OCI-LY7 (cell line): ENCODE measurements at regions not wholly inside any gene's neighbourhood (a gene's known extent, or its start where the extent isn't known, plus 50 kb on each side); places are given as distances from the start of the nearest gene placed in this dataset.

ENCODE experiments used
- BruUV-seq: library from RNA; stranded (reverse); fragments of 400-500 nt; replicated peaks from 2 replicates; lab custom pipeline; 2021; lab: Mats Ljungman, UMichigan
- CTCF ChIA-PET: fragments of 300-600 bp; sonication (Branson Sonifier 250); formaldehyde crosslinking; loops from one replicate; lab custom pipeline; 2022; ENCODE audit warnings: antibody characterized with exemption; ENCODE audit not compliant: unreplicated experiment; lab: Charles Lee
- POLR2A ChIA-PET: fragments of 300-600 bp; sonication (Branson Sonifier 250); formaldehyde crosslinking; loops from one replicate; lab custom pipeline; 2022; ENCODE audit warnings: antibody characterized with exemption; lab: Charles Lee
- DNase-seq: peaks from one replicate; pipeline ENCODE4 v3.0.0-alpha.2; 2015; ENCODE audit warnings: low spot score
- H2AFZ ChIP-seq: fragments of 200-600 bp; sonication (generic), shearing (Covaris generic); 2 replicates; pipeline ENCODE4 v1.6.1; 2014; ENCODE audit warnings: mild to moderate bottlenecking, antibody characterized with exemption, low read length, moderate library complexity
- H3K27ac ChIP-seq: fragments of 200-600 bp; sonication (generic); 2 replicates; pipeline ENCODE4 v1.5.1; 2014; ENCODE audit warnings: mixed run types, low read depth, mild to moderate bottlenecking, moderate library complexity, low read length, inconsistent platforms; ENCODE audit not compliant: poor library complexity, severe bottlenecking
- H3K36me3 ChIP-seq: fragments of 200-600 bp; sonication (generic); 2 replicates; pipeline ENCODE4 v1.6.1; 2014; ENCODE audit warnings: mild to moderate bottlenecking, antibody characterized with exemption, low read length, moderate library complexity, mixed read lengths; ENCODE audit not compliant: insufficient read depth
- H3K4me1 ChIP-seq: fragments of 200-600 bp; sonication (generic); 2 replicates; pipeline ENCODE4 v1.5.1; 2014; ENCODE audit warnings: mild to moderate bottlenecking, low read length; ENCODE audit not compliant: insufficient read depth, poor library complexity, severe bottlenecking
- H3K4me2 ChIP-seq: fragments of 200-600 bp; sonication (generic); 2 replicates; pipeline ENCODE4 v1.6.1; 2014; ENCODE audit warnings: mild to moderate bottlenecking, low read length
- H3K4me3 ChIP-seq: fragments of 200-600 bp; sonication (generic); 2 replicates; pipeline ENCODE4 v1.5.1; 2014; ENCODE audit warnings: mild to moderate bottlenecking, low read depth, low read length; ENCODE audit not compliant: poor library complexity, severe bottlenecking
- H3K79me2 ChIP-seq: fragments of 200-600 bp; sonication (generic); 2 replicates; pipeline ENCODE4 v1.6.1; 2016; ENCODE audit warnings: low read depth, mild to moderate bottlenecking, low read length, moderate library complexity, mixed read lengths; ENCODE audit not compliant: insufficient read depth
- H3K9me2 ChIP-seq: fragments of 200-600 bp; sonication (generic); 2 replicates; pipeline ENCODE4 v1.6.1; 2016; ENCODE audit warnings: mild to moderate bottlenecking, low read length, mixed read lengths; ENCODE audit not compliant: insufficient read depth
- H3K9me3 ChIP-seq: fragments of 200-600 bp; sonication (generic); 2 replicates; pipeline ENCODE4 v1.6.1; 2014; ENCODE audit warnings: mild to moderate bottlenecking, mixed run types, low read length, mixed read lengths
- H4K20me1 ChIP-seq: fragments of 200-600 bp; sonication (generic); 2 replicates; pipeline ENCODE4 v1.6.1; 2014; ENCODE audit warnings: mild to moderate bottlenecking, antibody characterized with exemption, low read length, moderate library complexity, mixed read lengths; ENCODE audit not compliant: insufficient read depth
- EZH2phosphoT487 ChIP-seq: fragments of 200-600 bp; sonication (generic); IDR thresholded peaks from 2 replicates; pipeline ENCODE4 v1.6.1; 2018; ENCODE audit warnings: low read depth, borderline replicate concordance, mild to moderate bottlenecking, mixed run types, antibody characterized with exemption, low read length, moderate library complexity, mixed read lengths
- intact Hi-C: fragments of 100-400 bp; cut with micrococcal nuclease; formaldehyde crosslinking; loops from one replicate; pipeline ENCODE4 v1.10.0; 2022; ENCODE audit not compliant: unreplicated experiment
- TF ChIP-seq, protein P1 (sequence below): fragments of 200-600 bp; sonication (generic); conservative IDR thresholded peaks from 2 replicates; pipeline ENCODE4 v1.5.1; 2014; ENCODE audit warnings: mild to moderate bottlenecking, antibody characterized with exemption, low read length, moderate library complexity, mixed read lengths

DNA sequence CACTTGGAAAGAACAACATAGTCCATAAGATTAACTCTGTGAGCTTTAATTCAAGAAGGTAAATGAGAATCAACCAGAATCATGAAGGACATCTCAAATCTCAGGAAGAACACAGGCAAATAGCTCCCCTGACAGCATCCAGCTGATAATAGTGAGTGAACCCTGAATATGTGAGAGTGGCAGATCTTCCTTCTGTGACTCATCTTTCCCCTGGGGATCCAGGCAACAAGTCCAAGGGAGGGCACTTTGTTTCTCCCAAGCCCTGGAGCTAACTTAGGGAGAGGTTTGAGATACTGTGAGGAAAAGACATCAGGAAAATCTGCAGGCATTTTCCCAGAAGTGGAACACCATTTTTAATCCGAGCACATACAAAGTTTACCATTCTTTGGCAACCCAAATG, 763.9 kb upstream of the MGAT4C start:
- no TSS peak for BruUV-seq
- Histone ChIP-seq H3K79me2 (no peaks in the 10 kb centered on the region), H3K36me3 (no peaks in the 10 kb centered on the region), H3K9me2 (no peaks in the 10 kb centered on the region), H3K27ac (no peak overlapping the region), H3K9me3 (0 out of 2 replicates have a peak, but pooled peaks cover 5% of the 10 kb centered on the region), H3K4me2 (no peak overlapping the region), H4K20me1 (no peaks in the 10 kb centered on the region), H3K4me3 (no peak overlapping the region), H2AFZ (no peak overlapping the region), H3K4me1 (no peaks in the 10 kb centered on the region)
- no peak for DNase-seq
- intact Hi-C loops, result no loop called here
- TF ChIP-seq, protein P1, sequence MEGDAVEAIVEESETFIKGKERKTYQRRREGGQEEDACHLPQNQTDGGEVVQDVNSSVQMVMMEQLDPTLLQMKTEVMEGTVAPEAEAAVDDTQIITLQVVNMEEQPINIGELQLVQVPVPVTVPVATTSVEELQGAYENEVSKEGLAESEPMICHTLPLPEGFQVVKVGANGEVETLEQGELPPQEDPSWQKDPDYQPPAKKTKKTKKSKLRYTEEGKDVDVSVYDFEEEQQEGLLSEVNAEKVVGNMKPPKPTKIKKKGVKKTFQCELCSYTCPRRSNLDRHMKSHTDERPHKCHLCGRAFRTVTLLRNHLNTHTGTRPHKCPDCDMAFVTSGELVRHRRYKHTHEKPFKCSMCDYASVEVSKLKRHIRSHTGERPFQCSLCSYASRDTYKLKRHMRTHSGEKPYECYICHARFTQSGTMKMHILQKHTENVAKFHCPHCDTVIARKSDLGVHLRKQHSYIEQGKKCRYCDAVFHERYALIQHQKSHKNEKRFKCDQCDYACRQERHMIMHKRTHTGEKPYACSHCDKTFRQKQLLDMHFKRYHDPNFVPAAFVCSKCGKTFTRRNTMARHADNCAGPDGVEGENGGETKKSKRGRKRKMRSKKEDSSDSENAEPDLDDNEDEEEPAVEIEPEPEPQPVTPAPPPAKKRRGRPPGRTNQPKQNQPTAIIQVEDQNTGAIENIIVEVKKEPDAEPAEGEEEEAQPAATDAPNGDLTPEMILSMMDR, result no peak
- TF ChIP-seq EZH2phosphoT487, result no peak
- ChIA-PET POLR2A (no interaction called here), CTCF (no interaction called here)

GRCh38 chr12:87015352-87015751, 759.2 kb upstream of the MGAT4C start:
- TF ChIP-seq EZH2phosphoT487, result no peak
- TF ChIP-seq, protein P1, result no peak
- POLR2A ChIA-PET, result no interaction called here
- BruUV-seq, result no TSS peak
- Histone ChIP-seq H3K9me3 (peaks cover 9% of the 10 kb centered on the region; the same call in 1 of the 2 replicates), H3K27ac (no peak overlapping the region), H3K4me3 (no peak overlapping the region), H2AFZ (no peak overlapping the region), H3K36me3 (no peaks in the 10 kb centered on the region), H3K4me1 (no peaks in the 10 kb centered on the region), H3K4me2 (no peak overlapping the region), H4K20me1 (no peaks in the 10 kb centered on the region), H3K79me2 (no peaks in the 10 kb centered on the region), H3K9me2 (no peaks in the 10 kb centered on the region)
- no peak for DNase-seq
- intact Hi-C loops, result no loop called here
- CTCF ChIA-PET, result no interaction called here

DNA sequence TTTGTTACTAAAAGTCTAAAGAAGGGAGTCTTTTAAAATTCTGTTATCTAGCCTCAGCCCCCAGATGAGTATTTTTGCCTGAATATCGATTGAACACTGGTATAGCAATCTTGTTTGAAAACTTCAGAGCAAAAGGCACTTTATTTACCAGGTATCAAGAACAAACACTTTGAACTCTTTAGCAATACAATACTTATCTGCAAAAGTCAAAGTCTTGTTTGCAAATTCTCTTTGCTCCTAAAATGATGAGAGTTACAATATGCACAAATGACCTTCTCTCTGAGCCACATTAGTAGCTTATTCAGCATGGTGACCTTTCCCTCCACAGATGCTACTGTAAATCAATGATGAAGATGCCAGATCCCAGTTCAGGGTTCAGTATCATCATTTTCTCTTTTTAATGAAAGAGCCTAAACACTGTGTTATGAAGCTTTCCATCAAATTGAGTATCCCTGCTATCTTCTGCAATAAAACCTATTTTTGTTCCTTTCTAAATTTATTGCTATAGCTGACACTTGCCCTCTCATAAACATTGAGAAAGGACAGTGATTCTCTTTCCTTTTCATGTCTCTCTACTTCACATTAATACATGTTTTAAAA, 752.7 kb upstream of the MGAT4C start:
- POLR2A ChIA-PET, result interaction anchor here (1.0 kb wide), 1 partner anchor 20 kb away, joined by 3 read pairs; no protein-coding TSS in a partner anchor
- intact Hi-C loops, result no loop called here
- CTCF ChIA-PET, result no interaction called here
- TF ChIP-seq EZH2phosphoT487, result no peak
- TF ChIP-seq, protein P1, result no peak
- H4K20me1 ChIP-seq, result no peaks in the 10 kb centered on the region
- peaks cover 5% of the 10 kb centered on the region; the same call in 1 of the 2 replicates for H3K9me3 ChIP-seq
- H3K4me2 ChIP-seq, result no peak overlapping the region
- H3K4me3 ChIP-seq, result no peak overlapping the region
- H3K4me1 ChIP-seq, result no peaks in the 10 kb centered on the region
- BruUV-seq, result no TSS peak
- H2AFZ ChIP-seq, result no peak overlapping the region
- H3K36me3 ChIP-seq, result no peaks in the 10 kb centered on the region
- H3K9me2 ChIP-seq, result no peaks in the 10 kb centered on the region
- DNase-seq, result no peak
- no peak overlapping the region for H3K27ac ChIP-seq
- H3K79me2 ChIP-seq, result no peaks in the 10 kb centered on the region
